KMS-11 (cell line): ENCODE measurements at regions not wholly inside any gene's neighbourhood (a gene's known extent, or its start where the extent isn't known, plus 50 kb on each side); places are given as distances from the start of the nearest gene placed in this dataset.

Experiments
- H2AFZ ChIP-seq: fragments of 200-600 bp; sonication (generic); 2 replicates; pipeline ENCODE4 v1.6.1; 2016; ENCODE audit warnings: antibody characterized with exemption, mixed run types, low read depth
- H3K27ac ChIP-seq: fragments of 200-600 bp; sonication (generic); 2 replicates; pipeline ENCODE4 v1.6.1; 2016; ENCODE audit warnings: mild to moderate bottlenecking, mixed run types
- H3K27me3 ChIP-seq: fragments of 200-600 bp; sonication (generic); 2 replicates; pipeline ENCODE4 v1.6.1; 2017; ENCODE audit warnings: mild to moderate bottlenecking, low read depth, mixed run types, moderate library complexity; ENCODE audit not compliant: insufficient read depth
- H3K36me3 ChIP-seq: fragments of 200-600 bp; sonication (generic); 2 replicates; pipeline ENCODE4 v1.6.1; 2017; ENCODE audit warnings: mild to moderate bottlenecking, mixed run types; ENCODE audit not compliant: insufficient read depth
- H3K4me1 ChIP-seq: fragments of 200-600 bp; sonication (generic); 2 replicates; pipeline ENCODE4 v1.6.1; 2016; ENCODE audit warnings: mild to moderate bottlenecking, low read depth, mixed run types; ENCODE audit not compliant: poor library complexity, severe bottlenecking
- H3K4me2 ChIP-seq: fragments of 200-600 bp; sonication (generic); 2 replicates; pipeline ENCODE4 v1.7.0; 2016; ENCODE audit warnings: mild to moderate bottlenecking, mixed run types
- H3K4me3 ChIP-seq: fragments of 200-600 bp; sonication (generic); IDR thresholded peaks from 2 replicates; pipeline ENCODE4 v1.6.1; 2017; ENCODE audit warnings: low read depth, low read length, mixed read lengths; ENCODE audit not compliant: insufficient read depth
- H3K79me2 ChIP-seq: fragments of 200-600 bp; sonication (generic); 2 replicates; pipeline ENCODE4 v1.6.1; 2016; ENCODE audit warnings: low read depth, mixed run types; ENCODE audit not compliant: insufficient read depth
- H3K9ac ChIP-seq: fragments of 200-600 bp; sonication (generic); 2 replicates; pipeline ENCODE4 v1.6.1; 2016; ENCODE audit warnings: mild to moderate bottlenecking, mixed run types
- H4K20me1 ChIP-seq: fragments of 200-600 bp; sonication (generic); 2 replicates; pipeline ENCODE4 v1.6.1; 2016; ENCODE audit warnings: mild to moderate bottlenecking, mixed run types; ENCODE audit not compliant: insufficient read depth
- TF ChIP-seq, protein P1 (sequence below): fragments of 200-600 bp; sonication (generic); conservative IDR thresholded peaks from 2 replicates; pipeline ENCODE4 v1.6.1; 2017; ENCODE audit warnings: low read depth, mild to moderate bottlenecking, antibody characterized with exemption, low read length, moderate library complexity, mixed read lengths

DNA sequence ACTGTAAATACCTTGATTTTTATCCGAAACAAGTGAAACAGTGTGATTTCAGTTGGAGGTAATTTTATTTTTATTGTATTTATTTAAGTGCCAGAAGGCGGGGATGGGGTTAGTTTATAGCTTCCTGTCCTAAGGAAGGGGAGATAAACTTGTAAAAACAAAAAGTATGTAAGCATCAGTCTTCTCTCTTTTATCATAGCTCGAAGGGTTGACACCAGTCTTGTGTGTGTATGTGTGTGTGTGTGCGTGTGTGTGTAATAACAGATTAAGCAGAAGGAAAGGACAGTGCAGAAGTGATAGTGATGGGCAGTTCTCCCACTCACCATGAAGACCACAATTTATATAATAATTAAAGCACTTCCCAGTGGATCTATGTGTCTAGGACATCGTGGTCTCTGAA is 793.3 kb downstream of the PLCL1 start:
- Histone ChIP-seq H3K9ac (no peak overlapping the region), H3K79me2 (no peaks in the 10 kb centered on the region), H2AFZ (no peak overlapping the region), H3K4me2 (no peak overlapping the region), H3K27ac (no peak overlapping the region), H3K4me3 (no peak overlapping the region), H3K36me3 (no peaks in the 10 kb centered on the region), H4K20me1 (no peaks in the 10 kb centered on the region), H3K4me1 (peaks cover 38% of the 10 kb centered on the region), H3K27me3 (no peaks in the 10 kb centered on the region)
- TF ChIP-seq, protein P1, sequence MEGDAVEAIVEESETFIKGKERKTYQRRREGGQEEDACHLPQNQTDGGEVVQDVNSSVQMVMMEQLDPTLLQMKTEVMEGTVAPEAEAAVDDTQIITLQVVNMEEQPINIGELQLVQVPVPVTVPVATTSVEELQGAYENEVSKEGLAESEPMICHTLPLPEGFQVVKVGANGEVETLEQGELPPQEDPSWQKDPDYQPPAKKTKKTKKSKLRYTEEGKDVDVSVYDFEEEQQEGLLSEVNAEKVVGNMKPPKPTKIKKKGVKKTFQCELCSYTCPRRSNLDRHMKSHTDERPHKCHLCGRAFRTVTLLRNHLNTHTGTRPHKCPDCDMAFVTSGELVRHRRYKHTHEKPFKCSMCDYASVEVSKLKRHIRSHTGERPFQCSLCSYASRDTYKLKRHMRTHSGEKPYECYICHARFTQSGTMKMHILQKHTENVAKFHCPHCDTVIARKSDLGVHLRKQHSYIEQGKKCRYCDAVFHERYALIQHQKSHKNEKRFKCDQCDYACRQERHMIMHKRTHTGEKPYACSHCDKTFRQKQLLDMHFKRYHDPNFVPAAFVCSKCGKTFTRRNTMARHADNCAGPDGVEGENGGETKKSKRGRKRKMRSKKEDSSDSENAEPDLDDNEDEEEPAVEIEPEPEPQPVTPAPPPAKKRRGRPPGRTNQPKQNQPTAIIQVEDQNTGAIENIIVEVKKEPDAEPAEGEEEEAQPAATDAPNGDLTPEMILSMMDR, result no peak

- H2AFZ ChIP-seq, result no peak overlapping the region
- H3K4me2 ChIP-seq, result no peak overlapping the region
- peaks cover 45% of the 10 kb centered on the region for H3K4me1 ChIP-seq
- no peaks in the 10 kb centered on the region for H3K27me3 ChIP-seq
- no peak overlapping the region for H3K27ac ChIP-seq
- TF ChIP-seq, protein P1, result no peak
- no peak overlapping the region for H3K9ac ChIP-seq
- no peaks in the 10 kb centered on the region for H3K79me2 ChIP-seq
- H3K36me3 ChIP-seq, result no peaks in the 10 kb centered on the region
- H3K4me3 ChIP-seq, result no peak overlapping the region
- no peaks in the 10 kb centered on the region for H4K20me1 ChIP-seq
These were observed 792.6 kb downstream of the PLCL1 start for GRCh38 chr2:198596985-198597384.

DNA sequence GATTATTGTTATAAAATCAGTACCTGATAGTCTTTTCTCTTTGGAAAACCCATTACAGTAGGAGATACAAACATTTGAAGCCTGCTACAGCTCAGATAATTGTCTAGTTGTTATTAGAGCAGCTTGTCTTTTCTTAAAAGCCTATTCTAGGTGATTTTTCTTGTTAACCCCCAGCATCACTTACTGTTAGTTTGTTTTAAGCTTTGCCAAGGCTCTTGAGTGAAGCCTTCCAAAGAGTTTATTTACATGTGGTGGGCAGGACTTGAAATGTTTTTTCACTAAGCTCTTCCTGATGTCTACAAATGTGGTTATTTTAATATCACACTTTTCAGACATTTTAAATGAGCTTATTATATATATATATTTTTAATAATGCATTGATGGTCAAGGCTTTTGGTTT is 791.3 kb downstream of the PLCL1 start:
- Histone ChIP-seq H3K27me3 (no peaks in the 10 kb centered on the region), H3K4me2 (peak overlapping the region; percentile 12; the same call in 1 of the 2 replicates), H3K4me1 (peaks cover 52% of the 10 kb centered on the region), H3K4me3 (no peak overlapping the region), H3K36me3 (no peaks in the 10 kb centered on the region), H3K9ac (no peak overlapping the region), H3K79me2 (no peaks in the 10 kb centered on the region), H3K27ac (no peak overlapping the region), H4K20me1 (no peaks in the 10 kb centered on the region), H2AFZ (no peak overlapping the region)
- TF ChIP-seq, protein P1, result no peak

DNA sequence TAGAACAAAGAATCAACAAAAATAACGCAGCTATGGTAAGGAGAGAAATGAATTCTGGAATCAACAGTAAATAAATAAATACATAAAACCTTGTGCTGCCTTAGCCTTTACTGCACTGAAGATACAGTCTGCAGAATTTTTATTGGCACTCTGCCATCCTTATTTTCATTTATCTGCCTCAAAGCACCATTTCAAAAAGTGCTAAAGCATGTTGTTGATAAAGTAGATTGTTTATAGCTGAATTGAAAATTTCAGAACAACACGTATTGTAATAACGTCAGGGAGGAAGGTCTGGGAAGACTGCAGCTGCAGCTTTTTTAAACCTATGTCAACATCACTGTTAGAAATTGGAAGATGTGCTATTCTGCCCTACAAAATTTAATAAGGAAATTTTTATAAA is 787.2 kb downstream of the PLCL1 start:
- no peak overlapping the region for H3K27ac ChIP-seq
- TF ChIP-seq, protein P1, result no peak

GRCh38 chr2:198587741-198588140 is 783.3 kb downstream of the PLCL1 start:
- no peak overlapping the region for H3K4me3 ChIP-seq
- no peaks in the 10 kb centered on the region for H3K79me2 ChIP-seq
- no peak overlapping the region for H2AFZ ChIP-seq
- H3K27me3 ChIP-seq, result no peaks in the 10 kb centered on the region
- H3K9ac ChIP-seq, result no peak overlapping the region
- H3K27ac ChIP-seq, result no peak overlapping the region
- no peaks in the 10 kb centered on the region for H4K20me1 ChIP-seq
- peaks cover 15% of the 10 kb centered on the region for H3K4me1 ChIP-seq
- no peak overlapping the region for H3K4me2 ChIP-seq
- TF ChIP-seq, protein P1, result no peak
- H3K36me3 ChIP-seq, result no peaks in the 10 kb centered on the region

More for the DNA sequence above, 787.2 kb downstream of the PLCL1 start:
- no peaks in the 10 kb centered on the region for H4K20me1 ChIP-seq
- no peaks in the 10 kb centered on the region for H3K36me3 ChIP-seq
- no peak overlapping the region for H2AFZ ChIP-seq
- H3K79me2 ChIP-seq, result no peaks in the 10 kb centered on the region
- H3K27me3 ChIP-seq, result no peaks in the 10 kb centered on the region
- H3K4me1 ChIP-seq, result peaks cover 51% of the 10 kb centered on the region
- no peak overlapping the region for H3K4me2 ChIP-seq
- H3K9ac ChIP-seq, result no peak overlapping the region
- H3K4me3 ChIP-seq, result no peak overlapping the region
